GM21360 (cell line): ENCODE measurements at regions not wholly inside any gene's neighbourhood (a gene's known extent, or its start where the extent isn't known, plus 50 kb on each side); places are given as distances from the start of the nearest gene placed in this dataset.

Experiments
- ATAC-seq: cut with Tn5 transposase; IDR thresholded peaks from one replicate; pipeline ENCODE4 v1.9.1; 2021; ENCODE audit warnings: mild to moderate bottlenecking, moderate library complexity; ENCODE audit not compliant: unreplicated experiment

DNA sequence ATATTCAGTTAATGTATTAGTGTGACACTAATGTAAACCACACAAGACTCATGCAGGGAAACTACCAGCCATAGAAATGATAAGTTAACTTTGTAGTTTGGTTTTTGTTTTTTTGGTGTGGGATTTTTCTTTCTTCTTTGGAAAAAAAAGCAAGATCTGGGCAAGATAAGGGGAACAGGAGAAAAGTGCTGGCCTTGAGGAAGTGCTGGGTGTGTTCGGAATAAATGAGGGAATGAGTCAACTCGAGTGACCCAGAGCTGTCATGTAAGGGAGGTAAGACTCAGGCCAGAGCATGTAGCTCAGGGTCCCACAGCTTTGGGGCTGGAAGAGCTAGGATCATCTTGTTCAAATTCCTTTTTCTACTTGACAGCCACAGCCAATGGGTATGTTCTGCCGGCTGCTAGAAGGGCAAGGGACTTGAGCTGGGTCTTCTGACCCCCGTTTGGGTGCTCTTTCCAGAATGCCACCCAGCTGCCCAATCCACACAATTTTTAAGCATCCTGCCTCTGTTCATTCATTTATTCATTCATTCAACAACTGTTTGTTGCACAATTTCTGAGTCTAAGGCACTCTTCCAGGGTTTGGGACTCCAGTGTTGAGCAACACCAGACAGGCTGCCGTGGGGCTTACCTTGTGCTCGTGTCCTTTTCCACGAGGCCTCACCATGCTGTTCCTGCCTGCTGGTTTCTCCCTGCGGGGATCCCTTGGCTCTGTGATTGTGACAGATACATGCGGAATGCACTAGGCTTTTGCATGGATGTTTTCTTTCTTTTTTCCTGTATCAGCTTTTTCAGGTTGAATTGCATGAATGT, 54.5 kb downstream of the CLDN34 start:
- ATAC-seq, result no peak

DNA sequence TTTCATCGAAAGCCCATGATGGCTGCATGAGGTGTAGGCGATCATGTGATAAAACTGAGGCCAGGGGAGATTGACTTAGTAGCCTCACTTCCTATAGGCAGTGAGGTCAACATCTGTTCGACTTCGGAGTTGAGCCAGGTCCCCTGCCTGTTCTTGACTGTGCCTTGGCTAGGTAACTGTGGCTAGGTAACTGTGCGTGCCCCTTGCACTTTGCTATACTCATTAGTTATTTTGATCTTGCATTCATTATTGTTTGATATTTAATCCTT, 55.0 kb downstream of the CLDN34 start:
- no peak for ATAC-seq

DNA sequence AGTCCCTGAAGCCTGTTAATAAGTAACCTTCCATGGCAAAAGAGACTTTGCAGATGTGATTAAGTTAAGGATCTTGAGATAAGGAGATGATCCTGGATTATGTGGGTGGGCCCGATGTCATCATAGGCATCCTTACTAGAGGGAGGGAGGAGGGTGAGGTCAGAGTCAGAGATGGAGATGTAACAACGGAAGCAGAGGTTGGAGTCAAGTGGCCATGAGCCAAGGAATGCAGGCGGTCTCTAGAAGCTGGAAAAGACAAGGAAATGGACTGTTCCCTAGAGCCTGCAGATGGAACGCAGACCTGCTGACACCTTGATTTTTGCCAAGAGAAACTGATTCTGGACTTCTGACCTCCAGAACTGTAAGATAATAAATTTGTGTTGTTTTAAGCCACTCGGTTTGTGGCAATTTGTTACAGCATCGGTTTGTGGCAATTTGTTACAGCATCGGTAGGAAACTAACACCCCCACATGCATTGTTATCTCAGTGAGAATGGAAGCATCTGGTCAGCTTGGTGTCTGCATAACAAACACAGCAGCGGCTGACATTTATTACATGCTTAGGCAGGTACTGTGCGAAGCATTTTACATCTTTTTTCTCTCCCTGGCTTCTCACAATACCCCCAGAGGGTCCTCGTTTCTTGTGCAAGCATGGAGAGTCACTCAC, 55.6 kb downstream of the CLDN34 start:
- ATAC-seq, result no peak

DNA sequence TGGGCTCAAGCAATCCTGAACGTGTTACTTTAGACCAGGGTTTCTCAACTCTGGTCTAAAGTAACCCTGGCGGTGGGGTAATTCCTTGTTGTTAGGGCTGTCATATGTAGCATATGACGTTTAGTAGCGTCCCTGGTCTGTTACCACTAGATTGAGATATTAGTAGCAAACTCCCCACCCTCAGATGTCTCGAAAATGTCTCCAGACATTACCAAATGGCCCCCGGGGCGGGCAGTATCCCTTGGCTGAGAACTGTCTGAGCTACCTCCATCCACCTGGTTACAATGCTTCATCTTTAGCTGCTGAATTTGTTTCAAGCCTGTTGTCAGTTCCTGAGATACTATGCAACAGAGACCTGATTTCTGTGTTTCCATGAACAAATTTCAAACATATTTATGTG, 56.7 kb downstream of the CLDN34 start:
- ATAC-seq, result no peak

DNA sequence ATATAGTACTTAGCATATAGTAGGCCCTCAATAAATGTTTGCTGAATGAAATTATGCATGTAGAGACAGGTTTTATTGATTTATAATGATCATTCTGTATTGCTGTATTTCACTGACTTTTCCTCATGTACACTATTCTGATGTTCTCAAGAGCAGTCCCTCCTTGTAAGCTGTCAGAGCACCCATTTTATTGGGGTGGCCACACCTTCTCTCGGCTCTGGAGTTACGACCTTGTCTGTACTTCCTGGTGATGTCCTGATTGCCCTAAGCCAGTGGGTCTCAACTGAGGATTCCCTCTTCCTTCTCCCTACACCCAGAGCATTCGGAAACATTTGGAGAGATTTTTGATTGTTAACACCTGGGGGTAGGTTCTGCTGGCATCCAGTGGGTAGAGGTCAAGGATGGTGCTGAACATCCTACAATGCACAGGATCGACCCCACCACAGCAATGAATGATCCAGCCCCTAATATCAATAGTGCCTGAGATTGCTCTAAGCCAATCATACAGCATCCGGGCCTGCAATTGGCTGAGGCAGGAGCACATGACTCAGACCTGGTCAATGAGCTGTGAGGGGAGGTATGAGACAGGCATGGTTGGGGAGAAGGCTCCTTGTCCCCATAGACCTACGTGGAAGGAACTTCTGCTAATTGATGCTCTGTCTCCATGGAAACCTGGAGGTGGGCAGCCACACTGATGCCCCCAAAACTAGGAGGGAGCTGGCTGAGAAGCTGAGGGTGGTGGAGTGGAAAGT, 58.8 kb downstream of the CLDN34 start:
- ATAC-seq, result no peak

DNA sequence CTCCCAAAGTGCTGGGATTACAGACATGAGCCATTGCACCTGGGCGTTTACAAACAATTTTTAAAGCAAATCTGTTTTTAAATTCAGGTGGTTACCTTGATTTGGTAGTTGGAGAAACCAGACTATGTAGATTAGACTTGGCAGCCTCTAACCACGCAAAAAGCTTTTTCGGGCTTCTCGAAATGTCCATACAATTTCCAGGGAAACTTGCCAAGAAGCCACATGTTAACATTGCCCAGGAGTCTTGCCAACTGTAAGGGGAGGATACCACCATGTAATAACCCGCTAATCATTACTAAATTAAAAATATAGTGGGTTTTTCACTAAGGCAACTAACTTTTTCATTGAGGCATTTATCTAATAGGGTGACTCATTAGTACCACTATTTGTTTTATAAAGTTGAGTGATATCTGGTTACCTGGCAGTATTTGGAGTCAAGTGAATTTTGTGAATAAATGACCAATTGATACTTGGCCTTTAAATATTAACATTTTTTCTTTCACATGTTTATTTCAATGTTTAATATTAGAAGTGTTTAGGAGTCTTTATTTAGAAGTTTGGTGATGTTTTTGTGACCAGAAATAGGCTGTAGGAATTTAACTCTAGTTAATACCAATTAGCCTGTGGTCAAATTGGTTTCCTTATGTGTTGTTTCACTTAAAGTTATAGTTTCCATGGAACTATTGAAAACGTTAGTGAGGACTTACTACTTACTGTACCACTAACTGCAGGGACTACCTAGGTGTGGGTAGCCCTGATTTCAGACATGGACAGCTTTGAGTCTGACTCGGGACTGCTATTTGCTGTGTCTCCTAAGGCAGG, 61.3 kb downstream of the CLDN34 start:
- ATAC-seq, result no peak

DNA sequence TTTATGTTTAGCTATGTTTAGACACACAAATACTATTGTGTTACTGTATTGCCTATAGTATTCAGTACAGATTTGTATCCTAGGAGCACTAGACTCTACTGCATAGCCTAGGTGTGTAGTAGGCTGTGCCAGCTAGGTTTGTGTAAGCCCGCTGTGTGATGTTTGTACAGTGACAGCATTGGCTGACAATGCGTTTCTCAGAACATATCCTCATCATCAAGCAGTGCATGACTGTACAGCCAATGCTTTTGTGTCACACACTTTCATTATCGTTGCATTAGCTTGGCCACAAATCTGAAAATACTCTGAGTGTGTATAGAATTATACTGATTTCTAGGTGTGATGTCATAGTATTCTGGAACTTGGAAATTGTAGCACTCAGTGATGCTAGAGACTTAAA, 63.4 kb downstream of the CLDN34 start:
- no peak for ATAC-seq

DNA sequence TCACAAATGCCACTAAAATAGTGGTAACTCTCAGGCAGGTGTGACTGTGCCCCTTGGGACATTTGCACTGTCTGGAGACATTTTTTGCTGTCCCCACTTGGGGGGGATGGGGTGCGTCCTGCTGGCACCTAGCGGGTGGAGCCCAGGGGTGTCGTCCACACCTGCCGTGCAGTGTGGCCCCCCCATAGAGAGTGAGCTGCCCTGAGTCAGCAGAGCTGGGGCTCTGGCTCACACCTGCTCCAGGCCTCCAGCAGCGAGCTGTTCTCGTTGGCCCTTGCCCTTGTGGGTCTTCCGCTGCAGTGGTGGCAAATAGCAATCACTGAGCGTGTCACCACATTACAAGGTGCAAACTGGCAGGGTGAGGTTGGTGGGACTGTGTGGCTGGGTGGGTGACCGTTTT, 64.6 kb downstream of the CLDN34 start:
- ATAC-seq, result no peak

DNA sequence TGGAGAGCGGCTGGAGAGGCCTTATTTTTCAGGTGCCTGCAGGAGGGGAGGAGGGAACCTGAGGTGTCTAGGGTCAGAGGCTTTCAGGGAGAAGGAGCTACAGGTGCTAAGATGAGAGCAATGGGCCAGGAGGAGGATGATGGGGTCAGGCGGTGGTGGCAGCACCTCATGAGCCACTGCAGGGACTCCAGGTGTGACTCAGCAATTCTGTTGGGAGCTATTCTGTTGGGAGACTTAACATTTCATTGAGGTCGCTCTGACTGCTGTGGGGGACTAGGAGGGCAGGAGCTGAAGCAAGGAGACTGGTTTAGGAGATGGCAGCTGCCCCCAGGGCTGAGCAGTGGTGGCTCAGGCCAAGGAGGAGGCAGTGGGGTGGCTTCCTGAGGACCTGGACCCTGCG, 65.0 kb downstream of the CLDN34 start:
- ATAC-seq, result no peak

DNA sequence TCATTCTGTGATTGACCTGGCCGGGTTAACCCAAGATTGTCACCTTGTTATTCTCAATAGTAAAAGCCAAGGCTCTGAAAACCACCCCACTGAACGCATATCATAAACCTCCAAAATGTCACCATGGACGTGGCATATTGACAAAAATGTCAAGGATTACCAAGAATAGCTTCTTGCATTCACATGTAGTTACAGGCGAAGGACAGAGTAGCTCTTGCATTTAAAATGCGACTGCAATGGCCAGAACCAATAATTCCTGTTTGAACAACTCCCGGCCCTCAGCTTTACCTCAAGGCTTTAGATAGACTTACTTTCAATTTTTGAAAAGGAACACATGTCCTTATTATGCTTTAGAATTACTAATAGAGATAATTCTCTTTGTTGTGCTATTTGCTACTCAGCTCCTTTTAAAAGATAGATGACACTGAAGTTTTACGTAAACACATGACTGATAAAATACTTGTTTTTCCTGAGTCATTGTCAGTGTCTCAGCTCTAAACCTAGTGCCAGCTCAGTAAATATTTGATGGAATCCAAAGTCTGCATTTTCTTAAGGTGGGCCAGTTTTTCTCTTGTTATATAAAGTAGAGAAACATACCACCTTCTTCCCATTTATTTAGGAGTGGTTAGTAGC, 66.3 kb downstream of the CLDN34 start:
- ATAC-seq, result no peak

DNA sequence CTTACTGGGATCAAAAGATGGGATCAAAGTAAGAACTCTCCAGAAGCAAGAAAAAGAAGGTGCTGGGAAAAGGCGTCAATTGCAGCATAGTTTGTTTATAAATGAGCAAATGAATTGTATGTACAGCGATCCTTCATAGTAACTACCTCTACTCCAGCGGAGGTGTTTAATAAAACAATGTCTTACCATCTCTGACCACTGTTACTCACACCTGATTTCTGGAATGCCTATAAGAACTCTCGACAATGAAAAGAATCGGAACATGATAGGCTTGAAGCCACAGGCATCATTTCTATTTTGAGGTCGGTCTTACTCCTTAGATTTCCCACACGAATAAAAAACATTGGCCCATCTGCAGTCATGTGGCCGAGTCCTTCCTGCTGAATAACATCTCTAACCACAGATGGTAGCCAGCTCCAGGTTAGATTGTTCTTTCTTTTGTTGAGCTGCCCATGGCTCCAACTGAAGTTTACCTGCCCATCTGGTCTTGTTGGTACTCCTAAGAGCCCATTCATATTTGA, 67.6 kb downstream of the CLDN34 start:
- no peak for ATAC-seq

DNA sequence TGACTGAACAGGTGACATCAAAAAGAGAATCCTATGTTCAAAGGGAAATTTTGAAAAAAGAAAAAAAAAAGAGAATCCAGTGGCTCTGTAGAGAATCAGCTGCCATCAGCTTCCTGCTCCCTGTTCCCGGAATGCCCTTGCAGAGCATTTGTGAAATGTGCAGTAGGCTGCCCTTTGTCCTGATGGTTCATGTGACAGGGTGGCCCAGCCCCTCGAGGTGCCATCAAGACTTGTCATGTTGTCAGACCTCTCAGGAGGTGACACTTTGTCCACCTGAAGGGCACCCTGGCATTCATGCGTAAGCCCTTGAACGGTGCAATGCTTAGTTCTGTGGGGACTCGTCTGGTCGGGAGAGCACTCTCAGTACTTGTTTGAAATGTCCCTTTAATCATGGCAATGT, 71.4 kb downstream of the CLDN34 start:
- no peak for ATAC-seq

DNA sequence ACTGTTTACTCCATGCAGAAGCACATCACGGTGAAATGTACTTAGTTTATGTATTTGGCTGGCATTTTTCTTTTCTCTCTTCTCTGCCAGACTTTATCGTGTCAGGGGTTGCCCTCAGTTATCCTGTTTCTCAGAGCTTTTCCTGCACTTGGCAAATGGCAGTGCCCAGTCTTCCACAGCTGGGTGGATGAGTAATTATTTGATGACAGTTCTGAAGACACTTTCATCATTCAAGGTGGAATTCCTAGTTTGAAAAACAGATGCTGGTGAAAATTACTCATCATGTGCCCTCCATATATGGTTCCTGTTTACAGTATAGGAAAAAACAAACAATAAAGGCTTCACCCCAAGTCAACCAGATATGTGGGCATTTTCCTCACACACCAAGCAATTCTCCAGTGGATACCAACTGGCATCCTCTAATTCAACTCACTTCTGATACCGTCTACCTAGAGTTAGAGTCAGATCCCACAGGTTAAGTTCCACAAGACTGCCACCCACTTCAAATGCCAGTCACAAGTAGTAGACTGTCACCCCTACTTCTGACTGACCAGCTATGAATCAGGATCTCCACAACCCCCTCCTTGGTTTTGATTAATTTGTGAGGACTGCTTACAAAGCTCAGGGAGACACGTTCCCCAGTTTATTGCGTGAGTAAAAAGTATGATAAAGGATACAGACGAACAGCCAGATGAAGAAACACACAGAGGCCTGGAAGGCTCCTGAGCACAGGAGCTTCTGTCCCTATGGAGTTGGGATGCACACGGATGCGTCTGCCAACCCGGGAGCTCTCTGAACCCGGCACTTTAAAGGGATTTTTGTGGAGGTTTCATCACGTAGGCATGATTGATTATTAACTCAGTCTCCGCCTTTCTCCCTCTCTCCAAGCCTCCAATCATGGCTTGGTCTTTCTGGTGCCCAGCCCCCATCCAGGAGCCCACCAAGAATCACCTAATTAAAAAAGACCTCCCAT, 72.9 kb downstream of the CLDN34 start:
- no peak for ATAC-seq

DNA sequence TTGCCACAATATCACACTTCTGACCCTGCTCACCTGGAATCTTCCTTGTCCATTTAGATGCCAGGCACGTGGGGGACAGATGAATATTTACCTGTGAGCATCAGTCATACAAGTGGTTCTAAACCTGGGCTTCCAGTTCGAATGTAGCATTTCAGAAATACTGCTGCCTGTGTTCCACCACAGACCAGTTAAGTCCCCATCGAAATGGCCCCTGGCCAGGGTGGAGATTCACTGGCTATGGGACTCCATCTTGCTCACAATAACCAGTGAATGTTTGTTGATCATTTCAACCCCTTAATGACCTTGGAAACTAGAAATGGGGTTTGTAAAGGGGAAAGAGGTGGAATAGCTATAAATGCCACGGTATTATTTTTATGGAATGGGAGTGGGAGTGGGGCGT, 73.8 kb downstream of the CLDN34 start:
- no peak for ATAC-seq

DNA sequence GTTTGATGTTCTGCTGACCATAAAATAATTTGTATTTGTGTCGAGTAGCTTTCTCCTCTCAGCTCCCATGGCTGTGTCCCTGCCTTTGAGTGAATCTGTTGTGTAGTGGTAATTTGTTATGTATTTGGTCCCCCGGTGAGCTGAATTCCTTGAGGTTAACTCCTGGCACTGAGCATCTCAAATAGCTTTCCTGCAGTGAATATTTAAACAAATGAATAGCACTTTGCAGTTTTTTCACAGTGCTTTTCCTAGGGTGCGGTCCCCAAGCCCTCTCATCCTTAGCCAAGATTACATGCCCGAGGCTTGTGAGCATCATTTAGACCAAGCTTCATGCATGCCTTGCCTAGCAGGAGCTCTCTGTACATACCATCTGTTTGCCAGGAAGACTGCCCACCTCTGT, 74.2 kb downstream of the CLDN34 start:
- no peak for ATAC-seq

DNA sequence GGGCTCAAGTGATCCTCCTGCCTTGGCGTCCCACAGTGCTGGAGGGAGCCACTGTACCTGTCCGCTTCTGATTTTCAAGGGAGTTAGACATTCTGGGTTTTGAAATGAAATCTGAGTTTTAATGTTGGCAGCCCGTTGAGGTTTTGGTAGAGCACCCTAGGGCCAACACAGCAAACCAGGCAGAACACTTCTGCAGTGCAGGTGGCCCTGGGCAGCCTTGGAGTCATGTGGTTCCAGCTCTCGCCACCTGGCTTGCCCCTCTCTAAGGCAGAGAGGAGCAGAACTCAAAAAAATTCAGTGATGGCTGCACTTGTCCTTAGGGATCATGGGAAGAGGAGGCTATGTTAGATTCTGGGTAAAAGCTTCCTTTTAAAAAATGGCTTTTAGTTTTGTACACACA, 74.9 kb downstream of the CLDN34 start:
- ATAC-seq, result no peak

DNA sequence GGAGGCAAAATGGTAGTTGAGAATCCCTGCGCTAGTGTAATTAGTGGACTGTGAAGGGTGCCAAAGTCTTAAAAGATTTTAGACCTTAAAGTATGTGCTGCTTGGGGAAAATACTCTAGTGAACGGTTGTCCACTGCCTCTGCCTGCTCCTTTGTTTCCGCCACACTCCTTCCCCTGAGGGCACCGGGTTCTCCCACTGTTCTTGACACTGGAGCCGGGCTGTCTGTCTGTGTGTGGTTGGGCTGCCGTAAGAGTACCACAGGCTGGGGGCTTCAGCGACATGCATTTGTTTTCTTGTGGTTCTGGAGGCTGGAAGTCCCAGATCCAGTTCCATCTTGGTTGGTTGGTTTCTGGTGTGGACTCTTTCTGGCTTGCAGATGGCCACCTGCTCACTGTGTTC, 76.2 kb downstream of the CLDN34 start:
- ATAC-seq, result no peak

DNA sequence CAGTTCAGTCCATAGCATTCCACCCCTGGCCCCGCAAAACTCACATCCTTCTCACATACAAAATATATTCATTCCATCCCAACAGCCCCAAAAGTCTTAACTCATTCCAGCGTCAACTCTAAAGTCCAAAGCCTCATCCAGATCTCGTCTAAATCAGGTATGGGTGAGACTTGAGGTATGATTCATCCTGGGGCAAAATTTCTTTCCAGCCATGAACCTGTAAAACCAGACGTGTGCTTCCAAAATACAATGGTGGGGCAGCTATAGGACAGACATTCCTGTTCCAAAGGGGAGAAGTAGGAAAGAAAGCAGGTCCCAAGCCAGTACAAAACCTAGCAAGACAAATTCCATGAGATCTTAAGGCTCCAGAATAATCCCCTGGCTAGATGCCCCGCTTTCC, 76.9 kb downstream of the CLDN34 start:
- no peak for ATAC-seq

DNA sequence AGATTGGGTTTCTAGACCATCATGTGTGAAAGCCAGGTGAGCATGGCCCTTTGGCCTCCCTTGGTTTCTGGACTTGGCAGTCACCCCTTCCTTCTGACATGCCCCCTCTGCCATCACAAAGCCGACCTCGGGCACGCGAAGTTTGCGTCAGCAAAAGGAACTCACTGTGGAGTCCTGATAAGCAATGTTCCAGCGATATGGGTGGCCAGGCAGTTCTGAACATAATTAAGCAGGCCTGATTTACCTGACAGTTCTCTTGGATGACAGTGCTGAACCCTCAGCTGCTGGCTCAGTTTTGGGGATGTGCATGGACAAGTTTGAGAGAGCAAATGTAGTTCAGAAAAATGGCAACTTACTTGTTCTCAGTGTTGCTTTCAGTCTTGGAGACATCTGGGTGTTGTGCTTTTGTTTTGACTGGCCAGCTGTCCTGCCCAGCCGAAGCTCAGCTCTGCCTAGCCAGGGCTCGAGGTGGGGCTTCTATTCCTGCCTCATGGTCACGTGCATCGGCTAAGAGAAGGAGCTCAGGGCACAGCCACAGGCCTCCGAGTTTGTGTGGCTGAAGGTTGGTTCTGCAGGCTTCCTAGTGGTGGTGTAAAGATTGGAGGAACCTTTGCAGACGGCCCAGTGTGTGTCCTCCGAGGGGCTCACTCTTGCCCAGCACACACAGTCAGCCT, 78.3 kb downstream of the CLDN34 start:
- no peak for ATAC-seq
